H9 (cell line): ENCODE measurements at regions not wholly inside any gene's neighbourhood (a gene's known extent, or its start where the extent isn't known, plus 50 kb on each side); places are given as distances from the start of the nearest gene placed in this dataset.
"Not testable (repeated sequence)": the region's sequence is repeated elsewhere in the genome, so short reads cannot be mapped to it uniquely, and the experiment has no call there.

Source experiments
- DNase-seq: peaks from one replicate; pipeline ENCODE4 v3.0.0-alpha.2; 2017
- H2AFZ ChIP-seq: one replicate; pipeline ENCODE4 v1.6.1; 2013; ENCODE audit warnings: mild to moderate bottlenecking, low read length, control low read depth, moderate library complexity
- H2AK5ac ChIP-seq: 2 replicates; pipeline ENCODE4 v1.6.1; 2013; ENCODE audit warnings: low read length, control low read depth, mixed read lengths; ENCODE audit not compliant: insufficient read length
- H2BK120ac ChIP-seq: one replicate; pipeline ENCODE4 v1.6.1; 2013; ENCODE audit warnings: low read depth, mild to moderate bottlenecking, low read length, control low read depth, inconsistent platforms; ENCODE audit not compliant: poor library complexity, severe bottlenecking
- H2BK12ac ChIP-seq: 2 replicates; pipeline ENCODE4 v1.6.1; 2013; ENCODE audit warnings: low read length, control low read depth, mixed read lengths, low read depth; ENCODE audit not compliant: insufficient read length
- H2BK15ac ChIP-seq: 2 replicates; pipeline ENCODE4 v1.6.1; 2013; ENCODE audit warnings: low read depth, low read length, control low read depth
- H2BK20ac ChIP-seq: one replicate; pipeline ENCODE4 v1.6.1; 2013; ENCODE audit warnings: low read depth, mild to moderate bottlenecking, low read length, control low read depth, inconsistent platforms; ENCODE audit not compliant: poor library complexity, severe bottlenecking
- H2BK5ac ChIP-seq: 2 replicates; pipeline ENCODE4 v1.6.1; 2013; ENCODE audit warnings: low read length, control low read depth, mixed read lengths; ENCODE audit not compliant: insufficient read length
- H3K14ac ChIP-seq: 2 replicates; pipeline ENCODE4 v1.6.1; 2013; ENCODE audit warnings: low read length, control low read depth; ENCODE audit not compliant: insufficient read depth
- H3K18ac ChIP-seq: 2 replicates; pipeline ENCODE4 v1.6.1; 2013; ENCODE audit warnings: low read depth, mild to moderate bottlenecking, mixed read lengths, low read length, control low read depth; ENCODE audit not compliant: insufficient read length
- H3K23ac ChIP-seq: 2 replicates; pipeline ENCODE4 v1.6.1; 2013; ENCODE audit warnings: low read length, control low read depth, mixed read lengths, low read depth; ENCODE audit not compliant: insufficient read length
- H3K23me2 ChIP-seq: 2 replicates; pipeline ENCODE4 v1.6.1; 2013; ENCODE audit warnings: low read depth, mild to moderate bottlenecking, mixed read lengths, low read length, control low read depth; ENCODE audit not compliant: insufficient read length, poor library complexity, severe bottlenecking
- H3K27ac ChIP-seq: 2 replicates; pipeline ENCODE4 v1.5.1; 2013; ENCODE audit warnings: low read length, control low read depth, mixed read lengths, low read depth; ENCODE audit not compliant: insufficient read length
- H3K27me3 ChIP-seq: 2 replicates; pipeline ENCODE4 v1.6.1; 2013; ENCODE audit warnings: low read length, control low read depth, inconsistent platforms; ENCODE audit not compliant: insufficient read depth
- H3K4ac ChIP-seq: 2 replicates; pipeline ENCODE4 v1.6.1; 2013; ENCODE audit warnings: low read depth, mild to moderate bottlenecking, control low read depth, inconsistent platforms, low read length, moderate library complexity
- H3K4me1 ChIP-seq: 2 replicates; pipeline ENCODE4 v1.6.1; 2013; ENCODE audit warnings: low read length, control low read depth, inconsistent platforms; ENCODE audit not compliant: insufficient read depth
- H3K4me2 ChIP-seq: 2 replicates; pipeline ENCODE4 v1.6.1; 2013; ENCODE audit warnings: low read length, control low read depth, mixed read lengths; ENCODE audit not compliant: insufficient read length, insufficient read depth
- H3K56ac ChIP-seq: 2 replicates; pipeline ENCODE4 v1.6.1; 2013; ENCODE audit warnings: low read depth, mild to moderate bottlenecking, mixed read lengths, low read length, control low read depth; ENCODE audit not compliant: insufficient read length
- H3K79me1 ChIP-seq: 2 replicates; pipeline ENCODE4 v1.6.1; 2013; ENCODE audit warnings: low read depth, mild to moderate bottlenecking, moderate library complexity, low read length, control low read depth, inconsistent platforms; ENCODE audit not compliant: insufficient read depth, poor library complexity, severe bottlenecking
- H3K79me2 ChIP-seq: 2 replicates; pipeline ENCODE4 v1.6.1; 2013; ENCODE audit warnings: low read length, control low read depth, inconsistent platforms; ENCODE audit not compliant: insufficient read depth
- H3K9ac ChIP-seq: 2 replicates; pipeline ENCODE4 v1.6.1; 2013; ENCODE audit warnings: low read length, control low read depth, mixed read lengths; ENCODE audit not compliant: insufficient read length; ENCODE audit errors: extremely low read depth
- H3K9me3 ChIP-seq: one replicate; pipeline ENCODE4 v1.6.1; 2013; ENCODE audit warnings: low read depth, low read length, inconsistent platforms; ENCODE audit not compliant: control insufficient read depth
- H3T11ph ChIP-seq: one replicate; pipeline ENCODE4 v1.6.1; 2013; ENCODE audit warnings: mild to moderate bottlenecking, low read length, control low read depth, inconsistent platforms
- H4K20me1 ChIP-seq: one replicate; pipeline ENCODE4 v1.6.1; 2013; ENCODE audit not compliant: control insufficient read depth, insufficient read length, insufficient read depth
- H4K5ac ChIP-seq: 2 replicates; pipeline ENCODE4 v1.6.1; 2013; ENCODE audit warnings: low read depth, mild to moderate bottlenecking, mixed read lengths, low read length, control low read depth; ENCODE audit not compliant: insufficient read length
- H4K8ac ChIP-seq: replicated peaks from 2 replicates; pipeline ENCODE4 v1.6.1; 2013; ENCODE audit warnings: low read length, control low read depth, mixed read lengths, low read depth; ENCODE audit not compliant: insufficient read length
- H4K91ac ChIP-seq: 2 replicates; pipeline ENCODE4 v1.6.1; 2013; ENCODE audit warnings: low read depth, mild to moderate bottlenecking, moderate library complexity, mixed read lengths, low read length, control low read depth; ENCODE audit not compliant: insufficient read length
- H3K27ac Mint-ChIP-seq, 3 experiments: 2 replicates in 2 of 3; 3 replicates in 1 of 3; pipeline ENCODE4 v1.8.0; 2020 to 2021; ENCODE audit warnings: mixed read lengths in 3 of 3, mild to moderate bottlenecking in 1 of 3, moderate library complexity in 1 of 3
- H3K27me3 Mint-ChIP-seq: 2 replicates; pipeline ENCODE4 v1.8.0; 2021; ENCODE audit warnings: low read depth, mild to moderate bottlenecking, moderate library complexity, mixed read lengths
- H3K36me3 Mint-ChIP-seq, 3 experiments: 2 replicates in 2 of 3; 3 replicates in 1 of 3; pipeline ENCODE4 v1.8.0; 2020 to 2021; ENCODE audit warnings: low read depth in 3 of 3, mixed read lengths in 3 of 3; ENCODE audit not compliant: insufficient read depth in 1 of 3
- H3K4me1 Mint-ChIP-seq, 2 experiments: 2 replicates each; pipeline ENCODE4 v1.8.0; 2020; ENCODE audit warnings: mixed read lengths in 2 of 2
- H3K4me3 Mint-ChIP-seq, 2 experiments: 2 replicates in 1 of 2; 3 replicates in 1 of 2; pipeline ENCODE4 v1.8.0; 2020 to 2021; ENCODE audit warnings: mild to moderate bottlenecking in 2 of 2, mixed read lengths in 2 of 2, moderate library complexity in 1 of 2
- H3K9me3 Mint-ChIP-seq, 2 experiments: 2 replicates in 1 of 2; 3 replicates in 1 of 2; pipeline ENCODE4 v1.8.0; 2020; ENCODE audit warnings: mild to moderate bottlenecking in 2 of 2, mixed read lengths in 2 of 2, moderate library complexity in 1 of 2
- WGBS: extraction: QIAGEN DNeasy Blood & Tissue Kit; methylation state at CpG from one replicate; pipeline ENCODE4 v1.1.7; 2013; ENCODE audit warnings: missing lambda C conversion rate, low lambda C conversion rate, mixed read lengths; ENCODE audit not compliant: insufficient read length; ENCODE audit errors: extremely low coverage; 5-methylcytosine and 5-hydroxymethylcytosine counted together
- TF ChIP-seq, protein P1 (sequence below): fragments of 200-600 bp; sonication (generic); conservative IDR thresholded peaks from 3 replicates; pipeline ENCODE4 v1.8.0; 2021; ENCODE audit warnings: antibody characterized with exemption, mild to moderate bottlenecking

DNA sequence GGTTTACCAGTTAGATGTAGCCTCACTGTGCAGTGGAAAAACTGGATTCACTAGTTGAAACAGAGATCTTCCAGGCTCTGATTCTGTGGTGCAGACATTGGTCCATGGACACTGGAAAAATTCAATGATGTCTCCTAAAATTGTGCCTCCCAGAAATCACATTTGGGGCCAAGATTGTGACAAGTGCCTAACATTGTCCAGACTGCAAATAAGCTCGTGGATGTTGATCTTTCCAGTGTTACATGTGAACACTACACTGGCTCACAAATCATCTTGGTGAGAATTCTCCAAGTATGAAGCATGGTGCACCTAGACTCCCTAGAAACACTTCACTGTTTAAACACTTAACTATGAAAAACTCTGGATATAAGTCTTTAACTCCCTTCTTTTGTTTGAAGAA lies 140.4 kb downstream of the HAO1 start:
- H3K4me2 ChIP-seq, result no peak overlapping the region
- H3K4ac ChIP-seq, result no peak overlapping the region
- H4K20me1 ChIP-seq, result no peaks in the 10 kb centered on the region
- H3K27ac ChIP-seq, result no peak overlapping the region
- WGBS, result no CpG with 5 or more reads among the region's 1 CpG
- no peak overlapping the region for H3K27ac Mint-ChIP-seq
- H3K4me1 Mint-ChIP-seq, result no peaks in the 10 kb centered on the region
- H3K4me1 ChIP-seq, result no peaks in the 10 kb centered on the region
- H3K79me2 ChIP-seq, result no peaks in the 10 kb centered on the region
- H4K91ac ChIP-seq, result no peak overlapping the region
- H4K8ac ChIP-seq, result no peak overlapping the region
- H3K9me3 ChIP-seq, result no peaks in the 10 kb centered on the region
- no peak overlapping the region for H3T11ph ChIP-seq
- no peak overlapping the region for H3K23ac ChIP-seq
- no peak overlapping the region for H2AK5ac ChIP-seq
- H3K14ac ChIP-seq, result no peak overlapping the region
- H3K27me3 Mint-ChIP-seq, result peaks cover 2% of the 10 kb centered on the region; the same call in 1 of the 2 replicates
- no peaks in the 10 kb centered on the region for H3K23me2 ChIP-seq
- H2BK5ac ChIP-seq, result no peak overlapping the region
- H2BK15ac ChIP-seq, result no peak overlapping the region
- no peak overlapping the region for H4K5ac ChIP-seq
- DNase-seq, result no peak
- TF ChIP-seq, protein P1, sequence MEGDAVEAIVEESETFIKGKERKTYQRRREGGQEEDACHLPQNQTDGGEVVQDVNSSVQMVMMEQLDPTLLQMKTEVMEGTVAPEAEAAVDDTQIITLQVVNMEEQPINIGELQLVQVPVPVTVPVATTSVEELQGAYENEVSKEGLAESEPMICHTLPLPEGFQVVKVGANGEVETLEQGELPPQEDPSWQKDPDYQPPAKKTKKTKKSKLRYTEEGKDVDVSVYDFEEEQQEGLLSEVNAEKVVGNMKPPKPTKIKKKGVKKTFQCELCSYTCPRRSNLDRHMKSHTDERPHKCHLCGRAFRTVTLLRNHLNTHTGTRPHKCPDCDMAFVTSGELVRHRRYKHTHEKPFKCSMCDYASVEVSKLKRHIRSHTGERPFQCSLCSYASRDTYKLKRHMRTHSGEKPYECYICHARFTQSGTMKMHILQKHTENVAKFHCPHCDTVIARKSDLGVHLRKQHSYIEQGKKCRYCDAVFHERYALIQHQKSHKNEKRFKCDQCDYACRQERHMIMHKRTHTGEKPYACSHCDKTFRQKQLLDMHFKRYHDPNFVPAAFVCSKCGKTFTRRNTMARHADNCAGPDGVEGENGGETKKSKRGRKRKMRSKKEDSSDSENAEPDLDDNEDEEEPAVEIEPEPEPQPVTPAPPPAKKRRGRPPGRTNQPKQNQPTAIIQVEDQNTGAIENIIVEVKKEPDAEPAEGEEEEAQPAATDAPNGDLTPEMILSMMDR, result no peak
- H3K4me3 Mint-ChIP-seq, result no peak overlapping the region
- H2BK120ac ChIP-seq, result no peak overlapping the region
- peaks cover 0 to 8% (median 0%) of the 10 kb centered on the region in 3 experiments; a peak in 1 of 7 replicates for H3K36me3 Mint-ChIP-seq
- H2BK12ac ChIP-seq, result no peak overlapping the region
- H2BK20ac ChIP-seq, result no peak overlapping the region
- no peaks in the 10 kb centered on the region for H3K27me3 ChIP-seq
- H3K56ac ChIP-seq, result no peak overlapping the region
- H2AFZ ChIP-seq, result no peak overlapping the region
- peaks cover 0 to 9% of the 10 kb centered on the region in 2 experiments; a peak in 4 of 5 replicates for H3K9me3 Mint-ChIP-seq
- no peak overlapping the region for H3K18ac ChIP-seq
- no peaks in the 10 kb centered on the region for H3K79me1 ChIP-seq
- H3K9ac ChIP-seq, result no peak overlapping the region

- not testable (repeated sequence) for H3K79me1 ChIP-seq, H3K27ac ChIP-seq, H3K4ac ChIP-seq, H2BK20ac ChIP-seq, H2BK12ac ChIP-seq, H2BK5ac ChIP-seq, H3K18ac ChIP-seq, H2AK5ac ChIP-seq, H2BK15ac ChIP-seq, H3K4me2 ChIP-seq, H4K91ac ChIP-seq, H4K8ac ChIP-seq, H3K27me3 Mint-ChIP-seq, H2AFZ ChIP-seq, H3K23ac ChIP-seq, H3K14ac ChIP-seq, H3K56ac ChIP-seq, H3K4me3 Mint-ChIP-seq, H3K79me2 ChIP-seq, H3K4me1 ChIP-seq, H3K9ac ChIP-seq, H3K27ac Mint-ChIP-seq, H4K5ac ChIP-seq, H3K23me2 ChIP-seq, H4K20me1 ChIP-seq, H3K4me1 Mint-ChIP-seq, H3K9me3 ChIP-seq, DNase-seq, H3K27me3 ChIP-seq, H2BK120ac ChIP-seq, H3T11ph ChIP-seq
- Mint-ChIP-seq H3K9me3 (peaks cover 16 to 30% of the 10 kb centered on the region in 2 experiments), H3K36me3 (peaks cover 0 to 19% (median 6%) of the 10 kb centered on the region in 3 experiments; a peak in 4 of 7 replicates)
- WGBS, result no CpG with 5 or more reads among the region's 52 CpGs
Measured at GRCh38 chr20:7803411-7804151, 136.7 kb downstream of the HAO1 start.
